GM18505 (cell line): ENCODE measurements at regions not wholly inside any gene's neighbourhood (a gene's known extent, or its start where the extent isn't known, plus 50 kb on each side); places are given as distances from the start of the nearest gene placed in this dataset.
"Not testable (repeated sequence)": the region's sequence is repeated elsewhere in the genome, so short reads cannot be mapped to it uniquely, and the experiment has no call there.

Experiments used
- ATAC-seq: cut with Tn5 transposase; IDR thresholded peaks from one replicate; pipeline ENCODE4 v1.9.1; 2021; ENCODE audit not compliant: unreplicated experiment
- POLR2A ChIP-seq: IDR thresholded peaks from 4 replicates; pipeline ENCODE4 v1.6.1; 2011; ENCODE audit warnings: borderline replicate concordance; ENCODE audit not compliant: insufficient read depth, insufficient read length; ENCODE audit errors: extremely low read depth

DNA sequence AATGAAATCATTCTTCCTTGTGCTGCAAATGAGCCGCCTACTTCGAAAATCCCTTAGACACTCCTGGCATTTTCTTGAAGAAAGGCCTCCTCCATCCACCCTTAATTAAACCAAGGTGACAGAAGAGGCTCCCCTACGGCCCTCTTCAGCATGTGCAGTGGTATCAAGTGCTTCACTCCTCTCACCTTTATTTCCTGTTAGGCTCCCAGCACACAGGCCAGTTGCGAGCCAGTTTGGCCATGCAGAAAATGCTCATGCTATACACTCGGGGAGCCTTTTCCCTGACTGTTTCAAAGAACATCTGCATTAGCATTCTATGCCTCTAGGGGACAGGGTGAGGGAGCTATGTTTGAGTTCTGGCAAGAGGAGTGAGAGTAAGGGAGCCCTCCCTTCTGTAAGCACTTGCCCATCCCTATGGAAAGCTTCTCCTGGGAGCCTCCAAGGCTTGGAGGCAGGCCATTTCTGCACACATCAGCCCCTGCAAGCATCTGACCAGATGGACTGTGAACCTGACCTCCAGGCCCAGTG is 291.5 kb downstream of the RPS29 start:
- no peak for TF ChIP-seq POLR2A
- ATAC-seq: no peak

DNA sequence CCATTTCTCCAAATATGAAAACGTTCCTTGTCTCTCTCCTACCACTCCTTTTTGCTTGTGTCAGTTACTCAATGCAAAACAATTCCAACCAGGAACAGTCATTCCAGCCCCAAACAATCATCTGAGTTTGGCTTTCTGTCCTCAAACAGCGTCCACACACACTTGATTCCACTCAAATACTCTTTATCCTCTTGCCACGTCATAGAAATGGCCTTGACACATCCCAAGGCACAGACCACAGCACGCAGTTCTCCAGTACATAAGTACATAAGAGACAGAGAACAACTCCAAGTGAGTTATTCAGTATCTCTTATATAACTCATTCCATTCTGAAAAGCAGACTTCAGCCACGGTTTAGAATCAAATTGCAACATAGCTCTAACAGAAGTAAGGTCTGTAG is 299.2 kb downstream of the RPS29 start:
- ATAC-seq: no peak

DNA sequence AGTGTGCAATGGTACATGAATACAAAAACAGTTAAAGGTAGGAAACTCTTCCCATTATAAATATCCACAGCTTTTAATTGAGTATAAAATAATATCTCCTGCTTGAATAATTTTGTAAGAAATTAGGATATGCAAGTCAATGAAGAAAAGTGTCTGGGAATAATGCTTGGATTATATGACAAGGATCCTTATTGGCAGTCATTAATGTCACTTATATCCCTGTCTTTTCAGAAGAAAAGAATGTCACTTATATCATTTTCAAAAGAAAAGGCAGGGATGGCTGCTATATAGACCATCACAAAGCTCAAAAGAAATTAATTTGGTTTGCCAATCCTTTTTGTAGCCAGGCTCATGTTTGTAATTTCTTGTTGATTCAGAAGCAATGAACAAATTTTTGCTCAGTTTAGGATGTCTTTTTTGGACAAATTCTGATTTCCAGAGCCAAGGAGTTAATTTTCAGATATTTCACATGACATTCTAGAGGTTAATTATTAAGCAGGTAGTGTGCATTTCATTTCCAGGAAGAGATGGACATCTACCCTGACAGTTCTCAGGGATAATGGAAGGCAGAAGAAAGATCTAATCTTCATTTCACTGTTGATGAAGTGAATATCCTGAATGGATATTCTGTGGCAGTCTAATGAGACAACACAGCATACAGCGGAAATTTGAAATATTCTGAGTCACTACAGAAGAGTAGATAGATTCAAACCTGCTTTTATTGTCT is 299.8 kb downstream of the RPS29 start:
- TF ChIP-seq POLR2A: no peak
- ATAC-seq: no peak

More for the DNA sequence above, 299.2 kb downstream of the RPS29 start:
- TF ChIP-seq POLR2A: no peak

DNA sequence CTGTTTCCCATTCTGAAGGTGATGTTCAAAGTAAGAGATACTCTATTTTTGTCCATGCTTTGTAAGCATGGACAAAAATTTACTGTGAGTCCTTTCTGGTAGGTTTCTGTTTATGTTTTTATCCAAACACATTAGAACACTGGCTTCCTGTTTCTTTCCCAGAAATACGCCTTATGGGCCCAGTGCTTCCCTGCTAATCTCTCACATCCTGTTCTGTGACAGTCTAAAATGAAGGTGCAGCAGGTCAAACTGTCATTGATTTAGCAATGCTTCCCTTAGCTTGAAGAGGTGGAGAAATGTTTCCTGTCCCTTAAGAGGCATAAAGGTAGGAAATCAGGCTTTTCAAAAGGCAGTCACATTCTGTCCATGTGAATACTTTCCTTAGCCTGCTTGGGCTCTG is 305.6 kb downstream of the RPS29 start:
- ATAC-seq: no peak
- no peak for TF ChIP-seq POLR2A

DNA sequence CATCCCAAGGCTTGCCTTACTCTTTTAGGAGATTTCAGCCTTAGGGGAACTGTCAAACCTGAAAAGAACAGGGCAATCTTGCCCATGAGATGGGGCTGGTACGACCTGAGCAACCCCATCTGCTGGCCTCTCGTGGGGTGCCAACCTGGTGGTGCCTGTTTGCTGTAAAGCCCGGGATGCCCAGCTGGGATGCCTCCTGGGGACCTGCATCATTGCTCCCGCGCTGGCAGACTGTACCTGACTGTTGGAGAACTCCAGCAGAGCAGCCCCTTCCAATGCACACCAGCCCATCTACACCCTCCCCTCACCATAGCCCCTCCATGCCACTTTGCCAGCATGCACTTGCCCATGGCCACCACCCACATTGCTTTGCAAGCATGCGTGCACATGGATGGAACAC is 335.7 kb downstream of the RPS29 start:
- TF ChIP-seq POLR2A: no peak
- ATAC-seq: no peak

DNA sequence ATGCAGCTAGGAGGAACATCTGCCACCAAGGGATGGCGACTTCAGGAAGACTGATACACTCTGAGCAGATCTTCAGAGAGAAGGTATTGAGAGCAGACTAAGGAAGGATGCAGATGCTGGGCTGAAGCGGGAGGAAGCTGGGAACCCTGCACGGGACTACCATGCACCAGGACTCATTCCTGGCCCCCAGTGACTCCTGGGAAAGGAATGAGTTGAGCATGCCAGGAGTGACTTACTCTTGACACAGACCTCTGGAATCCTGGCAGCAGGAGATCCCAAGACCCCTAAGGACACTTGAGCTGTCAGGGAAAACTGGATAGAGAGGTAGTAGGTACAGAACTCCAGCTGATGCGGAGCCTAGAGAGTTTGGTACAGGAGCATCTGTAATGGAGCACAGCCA is 336.1 kb downstream of the RPS29 start:
- ATAC-seq: no peak
- TF ChIP-seq POLR2A: no peak

DNA sequence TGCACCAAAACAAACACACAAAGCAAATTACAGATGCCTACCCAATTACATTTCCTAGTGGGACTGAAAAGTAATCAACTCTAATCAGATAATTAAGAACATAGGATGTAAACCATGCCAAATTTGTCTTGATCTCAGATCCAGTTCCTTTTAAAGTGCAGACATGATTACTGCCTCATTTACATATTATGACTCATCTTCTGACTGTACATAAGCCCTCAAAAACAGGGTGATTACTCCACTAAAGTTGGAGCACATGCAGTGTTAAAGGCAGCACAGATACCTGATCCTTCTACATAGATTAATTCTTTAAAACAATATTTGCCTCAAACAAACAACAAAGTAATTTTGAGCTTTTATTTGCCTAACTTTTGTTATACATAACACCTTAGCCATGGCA is 337.2 kb downstream of the RPS29 start:
- no peak for TF ChIP-seq POLR2A
- no peak for ATAC-seq

DNA sequence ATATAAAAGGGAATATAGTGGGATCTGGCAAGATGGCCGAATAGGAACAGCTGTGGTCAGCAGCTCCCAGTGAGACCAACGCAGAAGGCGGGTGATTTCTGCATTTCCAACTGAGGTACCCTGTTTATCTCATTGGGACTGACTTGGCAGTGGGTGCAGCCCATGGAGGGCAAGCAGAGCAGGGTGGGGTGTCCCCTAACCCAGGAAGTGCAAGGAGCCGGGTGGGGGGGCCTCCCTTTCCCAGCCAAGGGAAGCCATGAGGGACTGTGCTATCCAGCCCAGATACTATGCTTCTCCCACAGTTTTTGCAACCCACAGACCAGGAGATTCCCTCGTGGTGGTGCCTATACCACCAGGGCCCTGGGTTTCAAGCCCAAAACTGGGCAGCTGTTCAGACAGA is 342.4 kb downstream of the RPS29 start:
- ATAC-seq: not testable (repeated sequence)

DNA sequence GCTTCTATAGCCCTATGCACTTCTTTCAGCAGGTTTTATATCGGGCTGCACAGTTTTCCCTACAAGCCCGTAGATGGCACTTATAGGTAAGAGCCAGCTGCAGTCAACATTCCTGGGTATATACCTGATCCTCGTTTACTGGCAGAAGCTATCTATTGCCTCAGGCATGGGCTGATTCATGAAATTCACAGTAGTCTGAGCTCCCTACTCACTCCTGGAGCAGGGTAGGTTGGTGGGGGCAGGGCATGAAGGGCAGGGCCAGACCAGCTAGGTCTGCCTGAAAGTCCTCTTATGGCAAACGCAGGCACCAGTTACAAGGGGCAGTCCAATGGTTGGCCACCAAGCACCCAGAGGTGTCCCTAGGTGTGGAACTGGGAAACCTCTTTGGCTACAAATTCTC is 345.8 kb downstream of the RPS29 start:
- no peak for ATAC-seq
- no peak for TF ChIP-seq POLR2A

DNA sequence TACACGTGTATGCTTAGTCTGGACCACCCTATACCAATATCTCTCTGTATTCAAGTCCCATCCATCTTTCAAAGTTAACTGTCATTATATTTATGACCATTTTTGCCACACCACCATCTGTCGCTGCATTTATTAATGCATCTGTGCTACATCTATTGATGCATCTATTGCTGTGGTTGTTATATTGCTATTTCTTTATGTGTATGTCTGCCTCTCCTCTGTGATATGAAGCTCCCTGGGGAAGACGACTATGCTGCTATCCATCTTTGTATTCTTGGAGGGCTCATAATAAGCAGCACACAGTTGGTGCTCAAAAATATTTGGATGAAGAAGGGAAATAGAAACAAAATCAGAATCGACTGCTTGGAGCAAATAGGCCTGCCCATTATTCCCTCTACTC is 357.6 kb downstream of the RPS29 start:
- TF ChIP-seq POLR2A: no peak
- no peak for ATAC-seq

DNA sequence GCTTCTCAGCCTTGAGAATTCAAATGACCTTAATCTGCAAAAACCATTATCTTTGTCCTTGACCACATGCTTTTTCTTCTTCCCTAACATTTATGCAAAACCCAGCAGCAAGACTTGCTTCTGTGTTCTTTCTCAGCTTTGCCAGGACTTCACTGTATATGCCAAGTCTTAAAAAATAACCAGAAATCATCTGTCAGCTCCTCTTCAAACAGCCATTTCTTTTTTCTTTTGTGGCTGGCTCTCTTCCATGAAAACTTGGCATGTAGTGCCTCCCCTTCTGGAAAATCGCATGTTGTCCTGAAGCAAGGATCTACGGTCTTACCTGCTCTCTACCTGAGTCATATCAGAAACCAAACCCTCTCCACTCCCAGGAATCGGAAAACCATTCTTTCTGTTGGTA is 364.9 kb downstream of the RPS29 start:
- no peak for TF ChIP-seq POLR2A
- ATAC-seq: no peak

DNA sequence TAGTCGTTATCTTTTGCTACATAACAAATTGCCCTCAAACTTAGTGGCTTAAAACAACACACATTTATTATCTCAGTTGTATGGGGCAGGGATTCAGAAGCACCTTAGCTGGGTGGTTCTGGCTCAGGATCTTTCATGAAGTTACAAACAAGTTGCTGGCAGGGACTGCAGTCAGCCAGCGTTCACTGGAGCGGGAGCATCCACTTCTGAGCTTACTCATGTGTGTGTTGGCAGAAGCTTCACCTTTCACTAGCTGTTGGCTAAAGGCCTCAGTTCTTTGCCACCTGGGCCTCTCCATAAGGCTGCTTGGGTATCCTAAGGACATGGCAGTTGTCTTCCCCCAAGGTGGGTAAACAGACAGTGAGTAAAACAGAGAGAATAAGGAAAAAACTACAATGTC is 365.7 kb downstream of the RPS29 start:
- no peak for TF ChIP-seq POLR2A
- no peak for ATAC-seq

DNA sequence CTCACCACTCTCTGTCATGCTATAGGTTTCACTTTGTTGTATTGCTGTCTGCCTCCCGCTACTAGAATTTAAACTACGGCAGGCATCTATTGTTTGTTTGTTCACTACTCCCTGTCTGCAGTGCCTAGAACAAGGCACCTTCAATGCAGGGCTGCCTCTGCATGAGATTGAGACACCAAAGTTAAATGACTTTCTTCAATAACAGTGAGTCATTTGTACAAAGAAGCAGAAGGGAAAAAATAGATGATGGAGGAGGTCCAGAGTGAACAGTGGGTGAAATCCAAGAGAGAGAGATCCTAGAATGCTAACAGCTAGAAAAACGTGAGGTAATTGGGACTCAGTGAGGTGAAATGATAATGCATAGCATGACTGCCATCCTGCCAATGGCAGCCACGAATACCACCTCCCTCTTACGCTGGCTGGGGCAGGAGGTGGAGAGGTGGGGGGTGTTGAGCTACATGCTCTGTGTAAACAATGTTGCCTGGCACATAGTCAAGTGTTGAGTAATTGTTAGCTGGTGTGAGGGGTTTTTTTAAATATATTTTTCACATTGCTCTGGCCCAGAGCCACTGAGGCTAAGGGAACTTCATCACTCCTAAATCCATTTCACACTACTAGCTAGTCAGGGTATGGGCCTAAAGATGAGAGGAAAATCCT is 367.6 kb downstream of the RPS29 start:
- ATAC-seq: no peak

DNA sequence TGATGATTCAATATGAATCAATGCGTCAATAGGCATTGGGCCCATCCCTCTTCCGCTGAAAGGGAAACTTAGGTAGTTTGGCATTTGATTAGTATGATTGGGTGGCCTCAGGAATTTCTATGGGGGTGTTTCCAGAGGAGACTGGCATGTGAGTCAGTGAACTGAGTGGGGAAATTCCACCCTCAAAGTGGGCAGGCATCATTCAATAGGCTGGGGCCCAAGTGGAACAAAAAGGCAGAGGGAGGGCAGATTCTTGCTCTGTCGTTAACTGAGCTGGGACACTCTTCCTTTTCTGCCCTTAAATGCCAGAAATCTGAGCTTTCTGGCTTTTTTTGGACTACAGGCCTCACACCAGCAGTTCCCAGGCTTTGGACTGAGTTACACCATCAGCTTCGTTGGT is 373.5 kb downstream of the RPS29 start:
- no peak for TF ChIP-seq POLR2A
- no peak for ATAC-seq

More for the DNA sequence above, 367.6 kb downstream of the RPS29 start:
- TF ChIP-seq POLR2A: no peak
